GM23338 (cell line): ENCODE measurements at regions not wholly inside any gene's neighbourhood (a gene's known extent, or its start where the extent isn't known, plus 50 kb on each side); places are given as distances from the start of the nearest gene placed in this dataset.
A peak's percentile ranks its signal among the peaks of the same experiment; 100 is the strongest.

Experiments used
- ATAC-seq: fragments of 200-7000 bp; cut with Tn5 transposase; 3 replicates; pipeline ENCODE4 v1.9.1; 2020
- DNase-seq: peaks from one replicate; pipeline ENCODE4 v3.0.0-alpha.2; 2015; ENCODE audit warnings: low spot score
- H2AFZ ChIP-seq: fragments of 200-600 bp; sonication (generic); 2 replicates; pipeline ENCODE4 v1.8.0; 2016; ENCODE audit warnings: antibody characterized with exemption, mild to moderate bottlenecking, moderate library complexity
- H3F3A ChIP-seq: fragments of 200-600 bp; sonication (generic); replicated peaks from 2 replicates; pipeline ENCODE4 v1.8.0; 2017; ENCODE audit warnings: antibody characterized with exemption, mixed run types, low read depth
- H3K27ac ChIP-seq: fragments of 200-600 bp; sonication (generic); 2 replicates; pipeline ENCODE4 v1.6.1; 2016; ENCODE audit warnings: low read depth
- H3K27me3 ChIP-seq: fragments of 200-600 bp; sonication (generic); 2 replicates; pipeline ENCODE4 v1.8.0; 2016; ENCODE audit warnings: mild to moderate bottlenecking, mixed run types, moderate library complexity; ENCODE audit not compliant: insufficient read depth
- H3K36me3 ChIP-seq: fragments of 200-600 bp; sonication (generic); 2 replicates; pipeline ENCODE4 v1.8.0; 2016; ENCODE audit warnings: mild to moderate bottlenecking; ENCODE audit not compliant: insufficient read depth
- H3K4me1 ChIP-seq: fragments of 200-600 bp; sonication (generic); 2 replicates; pipeline ENCODE4 v1.8.0; 2016; ENCODE audit warnings: mild to moderate bottlenecking, moderate library complexity; ENCODE audit not compliant: insufficient read depth
- H3K4me2 ChIP-seq: fragments of 200-600 bp; sonication (generic); 2 replicates; pipeline ENCODE4 v1.7.1; 2017; ENCODE audit warnings: mixed run types
- H3K4me3 ChIP-seq: fragments of 200-600 bp; sonication (generic); 2 replicates; pipeline ENCODE4 v1.6.1; 2016; ENCODE audit warnings: mixed run types
- H3K79me2 ChIP-seq: fragments of 200-600 bp; sonication (generic); replicated peaks from 2 replicates; pipeline ENCODE4 v1.8.0; 2017; ENCODE audit warnings: mild to moderate bottlenecking; ENCODE audit not compliant: insufficient read depth
- H3K9me2 ChIP-seq: fragments of 200-600 bp; sonication (generic); 2 replicates; pipeline ENCODE4 v1.8.0; 2017; ENCODE audit not compliant: insufficient read depth
- H4K20me1 ChIP-seq: fragments of 200-600 bp; sonication (generic); replicated peaks from 2 replicates; pipeline ENCODE4 v1.8.0; 2017; ENCODE audit warnings: mild to moderate bottlenecking; ENCODE audit not compliant: insufficient read depth
- H3K27ac Mint-ChIP-seq: 2 replicates; pipeline ENCODE4 v1.8.0; 2020; ENCODE audit warnings: inconsistent platforms, mild to moderate bottlenecking, moderate library complexity, mixed read lengths
- H3K27me3 Mint-ChIP-seq: 3 replicates; pipeline ENCODE4 v1.8.0; 2022; ENCODE audit warnings: low read depth, mild to moderate bottlenecking, moderate library complexity, mixed read lengths, inconsistent platforms; ENCODE audit not compliant: insufficient read depth, poor library complexity
- H3K36me3 Mint-ChIP-seq: 3 replicates; pipeline ENCODE4 v1.8.0; 2021; ENCODE audit warnings: low read depth, mild to moderate bottlenecking, inconsistent platforms, moderate library complexity, mixed read lengths
- H3K4me1 Mint-ChIP-seq: 3 replicates; pipeline ENCODE4 v1.8.0; 2020; ENCODE audit warnings: mild to moderate bottlenecking, inconsistent platforms, mixed read lengths
- H3K4me3 Mint-ChIP-seq: 3 replicates; pipeline ENCODE4 v1.8.0; 2021; ENCODE audit warnings: moderate library complexity, mild to moderate bottlenecking, inconsistent platforms, mixed read lengths
- H3K9me3 Mint-ChIP-seq: 3 replicates; pipeline ENCODE4 v1.8.0; 2020; ENCODE audit warnings: moderate library complexity, mild to moderate bottlenecking, inconsistent platforms, mixed read lengths
- CTCF ChIP-seq, 2 experiments: fragments of 200-600 bp in 1 of 2; sonication (generic) in 1 of 2; conservative IDR thresholded peaks; 2 replicates each; pipeline versions ENCODE4 v1.5.1 to v1.6.1; 2016 to 2017; ENCODE audit warnings: antibody characterized with exemption in 2 of 2, low read depth in 2 of 2, mild to moderate bottlenecking in 2 of 2, moderate library complexity in 1 of 2
- ETS1 ChIP-seq: IDR thresholded peaks from 2 replicates; pipeline ENCODE4 v1.6.1; 2016; ENCODE audit warnings: antibody characterized with exemption
- EZH2phosphoT487 ChIP-seq: fragments of 200-600 bp; sonication (generic); IDR thresholded peaks from one replicate; pipeline ENCODE4 v1.8.1; 2018; ENCODE audit warnings: antibody characterized with exemption; ENCODE audit not compliant: unreplicated experiment
- JUNB ChIP-seq: IDR thresholded peaks from one replicate; pipeline ENCODE4 v1.6.1; 2016; ENCODE audit warnings: antibody characterized with exemption; ENCODE audit not compliant: unreplicated experiment
- POLR2AphosphoS5 ChIP-seq: IDR thresholded peaks from 2 replicates; pipeline ENCODE4 v1.6.1; 2016; ENCODE audit warnings: antibody characterized with exemption, low read depth
- STAT1 ChIP-seq: IDR thresholded peaks from one replicate; pipeline ENCODE4 v1.6.1; 2016; ENCODE audit warnings: antibody characterized with exemption; ENCODE audit not compliant: unreplicated experiment
- ZNF114 ChIP-seq: fragments of 250-450 bp; sonication (Bioruptor Pico); IDR thresholded peaks from 2 replicates; pipeline ENCODE4 v1.5.0; 2020; ENCODE audit warnings: mild to moderate bottlenecking, moderate library complexity
- TF ChIP-seq, protein P1 (sequence below): IDR thresholded peaks from one replicate; pipeline ENCODE4 v1.6.1; 2018; ENCODE audit warnings: antibody characterized with exemption; ENCODE audit not compliant: unreplicated experiment
- TF ChIP-seq, protein P2 (sequence below): fragments of 250-450 bp; sonication (Bioruptor Pico); IDR thresholded peaks from 2 replicates; pipeline ENCODE4 v1.5.0; 2020; ENCODE audit warnings: mild to moderate bottlenecking, moderate library complexity

GRCh38 chr3:86245360-86245759 is 745.6 kb downstream of the VGLL3 start:
- Histone ChIP-seq H3K4me1 (0 out of 2 replicates have a peak, but pooled peaks cover under 1% of the 10 kb centered on the region), H4K20me1 (no peaks in the 10 kb centered on the region), H3K36me3 (no peaks in the 10 kb centered on the region), H2AFZ (no peak overlapping the region), H3K27ac (no peak overlapping the region), H3K79me2 (no peaks in the 10 kb centered on the region), H3F3A (no peaks in the 10 kb centered on the region), H3K9me2 (peaks cover 8% of the 10 kb centered on the region; the same call in 1 of the 2 replicates), H3K27me3 (no peaks in the 10 kb centered on the region), H3K4me2 (no peak overlapping the region), H3K4me3 (no peak overlapping the region)
- Mint-ChIP-seq H3K4me1 (peaks cover 7% of the 10 kb centered on the region), H3K36me3 (peaks cover 4% of the 10 kb centered on the region; the same call in 2 of the 3 replicates), H3K4me3 (no peak overlapping the region), H3K9me3 (peaks cover 9% of the 10 kb centered on the region; the same call in 2 of the 3 replicates), H3K27me3 (peaks cover 2% of the 10 kb centered on the region), H3K27ac (no peak overlapping the region)
- TF ChIP-seq EZH2phosphoT487 = no peak
- TF ChIP-seq ZNF114 (CRISPR knock-in tag) = no peak
- peak; percentile 70 to 84 for TF ChIP-seq CTCF (conservative IDR thresholded peaks at IDR 0.05; ENCODE audit: low read depth in 2 of 2)
- no peak for TF ChIP-seq POLR2AphosphoS5
- ATAC-seq (peak; percentile 73), DNase-seq (peak; percentile 55)

- peak; percentile 70 for ATAC-seq
- no peak overlapping the region for H2AFZ ChIP-seq
- H3K4me3 Mint-ChIP-seq = no peak overlapping the region
- TF ChIP-seq, protein P1, sequence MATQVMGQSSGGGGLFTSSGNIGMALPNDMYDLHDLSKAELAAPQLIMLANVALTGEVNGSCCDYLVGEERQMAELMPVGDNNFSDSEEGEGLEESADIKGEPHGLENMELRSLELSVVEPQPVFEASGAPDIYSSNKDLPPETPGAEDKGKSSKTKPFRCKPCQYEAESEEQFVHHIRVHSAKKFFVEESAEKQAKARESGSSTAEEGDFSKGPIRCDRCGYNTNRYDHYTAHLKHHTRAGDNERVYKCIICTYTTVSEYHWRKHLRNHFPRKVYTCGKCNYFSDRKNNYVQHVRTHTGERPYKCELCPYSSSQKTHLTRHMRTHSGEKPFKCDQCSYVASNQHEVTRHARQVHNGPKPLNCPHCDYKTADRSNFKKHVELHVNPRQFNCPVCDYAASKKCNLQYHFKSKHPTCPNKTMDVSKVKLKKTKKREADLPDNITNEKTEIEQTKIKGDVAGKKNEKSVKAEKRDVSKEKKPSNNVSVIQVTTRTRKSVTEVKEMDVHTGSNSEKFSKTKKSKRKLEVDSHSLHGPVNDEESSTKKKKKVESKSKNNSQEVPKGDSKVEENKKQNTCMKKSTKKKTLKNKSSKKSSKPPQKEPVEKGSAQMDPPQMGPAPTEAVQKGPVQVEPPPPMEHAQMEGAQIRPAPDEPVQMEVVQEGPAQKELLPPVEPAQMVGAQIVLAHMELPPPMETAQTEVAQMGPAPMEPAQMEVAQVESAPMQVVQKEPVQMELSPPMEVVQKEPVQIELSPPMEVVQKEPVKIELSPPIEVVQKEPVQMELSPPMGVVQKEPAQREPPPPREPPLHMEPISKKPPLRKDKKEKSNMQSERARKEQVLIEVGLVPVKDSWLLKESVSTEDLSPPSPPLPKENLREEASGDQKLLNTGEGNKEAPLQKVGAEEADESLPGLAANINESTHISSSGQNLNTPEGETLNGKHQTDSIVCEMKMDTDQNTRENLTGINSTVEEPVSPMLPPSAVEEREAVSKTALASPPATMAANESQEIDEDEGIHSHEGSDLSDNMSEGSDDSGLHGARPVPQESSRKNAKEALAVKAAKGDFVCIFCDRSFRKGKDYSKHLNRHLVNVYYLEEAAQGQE = no peak
- TF ChIP-seq ETS1 (no peak), POLR2AphosphoS5 (no peak), STAT1 (no peak), JUNB (no peak)
- TF ChIP-seq, protein P2, sequence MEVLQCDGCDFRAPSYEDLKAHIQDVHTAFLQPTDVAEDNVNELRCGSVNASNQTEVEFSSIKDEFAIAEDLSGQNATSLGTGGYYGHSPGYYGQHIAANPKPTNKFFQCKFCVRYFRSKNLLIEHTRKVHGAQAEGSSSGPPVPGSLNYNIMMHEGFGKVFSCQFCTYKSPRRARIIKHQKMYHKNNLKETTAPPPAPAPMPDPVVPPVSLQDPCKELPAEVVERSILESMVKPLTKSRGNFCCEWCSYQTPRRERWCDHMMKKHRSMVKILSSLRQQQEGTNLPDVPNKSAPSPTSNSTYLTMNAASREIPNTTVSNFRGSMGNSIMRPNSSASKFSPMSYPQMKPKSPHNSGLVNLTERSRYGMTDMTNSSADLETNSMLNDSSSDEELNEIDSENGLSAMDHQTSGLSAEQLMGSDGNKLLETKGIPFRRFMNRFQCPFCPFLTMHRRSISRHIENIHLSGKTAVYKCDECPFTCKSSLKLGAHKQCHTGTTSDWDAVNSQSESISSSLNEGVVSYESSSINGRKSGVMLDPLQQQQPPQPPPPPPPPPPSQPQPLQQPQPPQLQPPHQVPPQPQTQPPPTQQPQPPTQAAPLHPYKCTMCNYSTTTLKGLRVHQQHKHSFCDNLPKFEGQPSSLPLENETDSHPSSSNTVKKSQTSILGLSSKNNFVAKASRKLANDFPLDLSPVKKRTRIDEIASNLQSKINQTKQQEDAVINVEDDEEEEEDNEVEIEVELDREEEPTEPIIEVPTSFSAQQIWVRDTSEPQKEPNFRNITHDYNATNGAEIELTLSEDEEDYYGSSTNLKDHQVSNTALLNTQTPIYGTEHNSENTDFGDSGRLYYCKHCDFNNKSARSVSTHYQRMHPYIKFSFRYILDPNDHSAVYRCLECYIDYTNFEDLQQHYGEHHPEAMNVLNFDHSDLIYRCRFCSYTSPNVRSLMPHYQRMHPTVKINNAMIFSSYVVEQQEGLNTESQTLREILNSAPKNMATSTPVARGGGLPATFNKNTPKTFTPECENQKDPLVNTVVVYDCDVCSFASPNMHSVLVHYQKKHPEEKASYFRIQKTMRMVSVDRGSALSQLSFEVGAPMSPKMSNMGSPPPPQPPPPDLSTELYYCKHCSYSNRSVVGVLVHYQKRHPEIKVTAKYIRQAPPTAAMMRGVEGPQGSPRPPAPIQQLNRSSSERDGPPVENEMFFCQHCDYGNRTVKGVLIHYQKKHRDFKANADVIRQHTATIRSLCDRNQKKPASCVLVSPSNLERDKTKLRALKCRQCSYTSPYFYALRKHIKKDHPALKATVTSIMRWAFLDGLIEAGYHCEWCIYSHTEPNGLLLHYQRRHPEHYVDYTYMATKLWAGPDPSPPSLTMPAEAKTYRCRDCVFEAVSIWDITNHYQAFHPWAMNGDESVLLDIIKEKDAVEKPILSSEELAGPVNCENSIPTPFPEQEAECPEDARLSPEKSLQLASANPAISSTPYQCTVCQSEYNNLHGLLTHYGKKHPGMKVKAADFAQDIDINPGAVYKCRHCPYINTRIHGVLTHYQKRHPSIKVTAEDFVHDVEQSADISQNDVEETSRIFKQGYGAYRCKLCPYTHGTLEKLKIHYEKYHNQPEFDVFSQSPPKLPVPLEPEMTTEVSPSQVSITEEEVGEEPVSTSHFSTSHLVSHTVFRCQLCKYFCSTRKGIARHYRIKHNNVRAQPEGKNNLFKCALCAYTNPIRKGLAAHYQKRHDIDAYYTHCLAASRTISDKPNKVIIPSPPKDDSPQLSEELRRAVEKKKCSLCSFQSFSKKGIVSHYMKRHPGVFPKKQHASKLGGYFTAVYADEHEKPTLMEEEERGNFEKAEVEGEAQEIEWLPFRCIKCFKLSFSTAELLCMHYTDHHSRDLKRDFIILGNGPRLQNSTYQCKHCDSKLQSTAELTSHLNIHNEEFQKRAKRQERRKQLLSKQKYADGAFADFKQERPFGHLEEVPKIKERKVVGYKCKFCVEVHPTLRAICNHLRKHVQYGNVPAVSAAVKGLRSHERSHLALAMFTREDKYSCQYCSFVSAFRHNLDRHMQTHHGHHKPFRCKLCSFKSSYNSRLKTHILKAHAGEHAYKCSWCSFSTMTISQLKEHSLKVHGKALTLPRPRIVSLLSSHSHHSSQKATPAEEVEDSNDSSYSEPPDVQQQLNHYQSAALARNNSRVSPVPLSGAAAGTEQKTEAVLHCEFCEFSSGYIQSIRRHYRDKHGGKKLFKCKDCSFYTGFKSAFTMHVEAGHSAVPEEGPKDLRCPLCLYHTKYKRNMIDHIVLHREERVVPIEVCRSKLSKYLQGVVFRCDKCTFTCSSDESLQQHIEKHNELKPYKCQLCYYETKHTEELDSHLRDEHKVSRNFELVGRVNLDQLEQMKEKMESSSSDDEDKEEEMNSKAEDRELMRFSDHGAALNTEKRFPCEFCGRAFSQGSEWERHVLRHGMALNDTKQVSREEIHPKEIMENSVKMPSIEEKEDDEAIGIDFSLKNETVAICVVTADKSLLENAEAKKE (CRISPR knock-in tag) = no peak
Measured at GRCh38 chr3:86244905-86245304, 746.0 kb downstream of the VGLL3 start.

More at GRCh38 chr3:86244905-86245304, 746.0 kb downstream of the VGLL3 start:
- no peaks in the 10 kb centered on the region for H3K79me2 ChIP-seq
- H3K27ac ChIP-seq = no peak overlapping the region
- Mint-ChIP-seq H3K36me3 (peaks cover 4% of the 10 kb centered on the region; the same call in 2 of the 3 replicates), H3K9me3 (peaks cover 9% of the 10 kb centered on the region; the same call in 2 of the 3 replicates), H3K27ac (peak overlapping the region; percentile 86), H3K4me1 (peaks cover 11% of the 10 kb centered on the region), H3K27me3 (peaks cover 2% of the 10 kb centered on the region)
- H4K20me1 ChIP-seq = no peaks in the 10 kb centered on the region
- no peaks in the 10 kb centered on the region for H3K36me3 ChIP-seq
- H3K4me2 ChIP-seq = no peak overlapping the region
- peaks cover 5% of the 10 kb centered on the region; the same call in 1 of the 2 replicates for H3K4me1 ChIP-seq
- H3K27me3 ChIP-seq = no peaks in the 10 kb centered on the region
- no peaks in the 10 kb centered on the region for H3F3A ChIP-seq
- DNase-seq = no peak
- no peak overlapping the region for H3K4me3 ChIP-seq
- peaks cover 8% of the 10 kb centered on the region; the same call in 1 of the 2 replicates for H3K9me2 ChIP-seq
